ENCODE measurements at regions not wholly inside any gene's neighbourhood (a gene's known extent, or its start where the extent isn't known, plus 50 kb on each side); places are given as distances from the start of the nearest gene placed in this dataset.

DNA sequence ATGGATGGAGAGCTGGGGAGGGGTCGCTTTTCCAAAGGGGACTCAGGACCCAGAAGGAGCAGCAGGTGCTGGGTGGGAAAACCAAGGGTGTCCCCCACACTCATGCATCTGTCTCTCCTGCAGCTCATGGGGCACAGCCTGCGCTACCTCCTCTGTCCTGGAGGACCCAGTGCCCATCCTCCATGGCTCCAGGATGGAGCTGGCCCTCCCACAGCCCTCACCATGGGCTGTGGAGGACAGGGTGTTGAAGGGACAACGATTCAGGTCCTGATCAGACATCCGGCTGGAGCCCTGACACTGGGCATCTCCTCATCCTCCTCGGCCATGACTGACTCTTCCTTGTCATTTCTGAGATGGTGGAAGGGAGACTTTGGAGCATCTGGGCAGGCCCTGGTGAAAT, 97.9 kb upstream of the SULF2 start:
- TF ChIP-seq, protein P1, sequence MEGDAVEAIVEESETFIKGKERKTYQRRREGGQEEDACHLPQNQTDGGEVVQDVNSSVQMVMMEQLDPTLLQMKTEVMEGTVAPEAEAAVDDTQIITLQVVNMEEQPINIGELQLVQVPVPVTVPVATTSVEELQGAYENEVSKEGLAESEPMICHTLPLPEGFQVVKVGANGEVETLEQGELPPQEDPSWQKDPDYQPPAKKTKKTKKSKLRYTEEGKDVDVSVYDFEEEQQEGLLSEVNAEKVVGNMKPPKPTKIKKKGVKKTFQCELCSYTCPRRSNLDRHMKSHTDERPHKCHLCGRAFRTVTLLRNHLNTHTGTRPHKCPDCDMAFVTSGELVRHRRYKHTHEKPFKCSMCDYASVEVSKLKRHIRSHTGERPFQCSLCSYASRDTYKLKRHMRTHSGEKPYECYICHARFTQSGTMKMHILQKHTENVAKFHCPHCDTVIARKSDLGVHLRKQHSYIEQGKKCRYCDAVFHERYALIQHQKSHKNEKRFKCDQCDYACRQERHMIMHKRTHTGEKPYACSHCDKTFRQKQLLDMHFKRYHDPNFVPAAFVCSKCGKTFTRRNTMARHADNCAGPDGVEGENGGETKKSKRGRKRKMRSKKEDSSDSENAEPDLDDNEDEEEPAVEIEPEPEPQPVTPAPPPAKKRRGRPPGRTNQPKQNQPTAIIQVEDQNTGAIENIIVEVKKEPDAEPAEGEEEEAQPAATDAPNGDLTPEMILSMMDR (conservative IDR thresholded peaks at IDR 0.05), result no peak
- TF ChIP-seq ZFX (IDR thresholded peaks at IDR 0.05), result no peak

All from C4-2B (cell line).